ENCODE measurements at regions not wholly inside any gene's neighbourhood (a gene's known extent, or its start where the extent isn't known, plus 50 kb on each side); places are given as distances from the start of the nearest gene placed in this dataset.

DNA sequence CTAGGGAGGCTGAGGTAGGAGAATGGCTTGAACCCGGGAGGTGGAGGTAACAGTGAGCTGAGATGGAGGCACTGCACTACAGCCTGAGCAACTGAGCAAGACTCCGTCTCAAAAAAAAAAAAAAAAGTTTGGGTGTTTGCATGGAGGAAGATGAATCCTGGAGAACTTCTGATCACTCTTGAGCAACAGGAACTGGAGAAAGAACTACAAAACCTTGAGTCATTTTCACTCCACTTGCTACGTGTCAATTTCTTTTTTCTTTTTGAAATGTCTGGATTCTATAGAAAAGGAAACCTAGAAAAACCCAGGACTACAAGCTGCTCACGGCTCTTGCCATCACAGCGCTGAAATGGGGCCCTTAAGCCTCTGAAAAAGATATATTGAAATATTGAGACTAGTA is 189.6 kb upstream of the NRP1 start:
- Histone ChIP-seq H4K20me1 (ENCODE audit: insufficient read depth, low read length) (no peaks in the 10 kb centered on the region), H3K4me3 (ENCODE audit: low read depth in 1 of 2, low read length in 2 of 2) (no peak overlapping the region), H3K9ac (ENCODE audit: low read depth, low read length) (no peak overlapping the region), H3K79me2 (ENCODE audit: insufficient read depth, low read length) (no peaks in the 10 kb centered on the region), H3K27me3 (ENCODE audit: insufficient read depth, low read length, poor library complexity) (peaks cover 3% of the 10 kb centered on the region), H2AFZ (ENCODE audit: low read depth, low read length) (no peak overlapping the region), H3K9me3 (ENCODE audit: insufficient read depth, low read length, severe bottlenecking) (no peaks in the 10 kb centered on the region), H3K4me2 (ENCODE audit: insufficient read depth, low read length) (no peak overlapping the region), H3K4me1 (ENCODE audit: insufficient read depth, low read length) (no peaks in the 10 kb centered on the region), H3K27ac (ENCODE audit: low read length) (no peak overlapping the region), H3K36me3 (ENCODE audit: insufficient read depth, low read length) (no peaks in the 10 kb centered on the region)
- ATAC-seq (ENCODE audit: insufficient read depth, low read depth) (no peak), DNase-seq (no peak)
- TF ChIP-seq, protein P1, sequence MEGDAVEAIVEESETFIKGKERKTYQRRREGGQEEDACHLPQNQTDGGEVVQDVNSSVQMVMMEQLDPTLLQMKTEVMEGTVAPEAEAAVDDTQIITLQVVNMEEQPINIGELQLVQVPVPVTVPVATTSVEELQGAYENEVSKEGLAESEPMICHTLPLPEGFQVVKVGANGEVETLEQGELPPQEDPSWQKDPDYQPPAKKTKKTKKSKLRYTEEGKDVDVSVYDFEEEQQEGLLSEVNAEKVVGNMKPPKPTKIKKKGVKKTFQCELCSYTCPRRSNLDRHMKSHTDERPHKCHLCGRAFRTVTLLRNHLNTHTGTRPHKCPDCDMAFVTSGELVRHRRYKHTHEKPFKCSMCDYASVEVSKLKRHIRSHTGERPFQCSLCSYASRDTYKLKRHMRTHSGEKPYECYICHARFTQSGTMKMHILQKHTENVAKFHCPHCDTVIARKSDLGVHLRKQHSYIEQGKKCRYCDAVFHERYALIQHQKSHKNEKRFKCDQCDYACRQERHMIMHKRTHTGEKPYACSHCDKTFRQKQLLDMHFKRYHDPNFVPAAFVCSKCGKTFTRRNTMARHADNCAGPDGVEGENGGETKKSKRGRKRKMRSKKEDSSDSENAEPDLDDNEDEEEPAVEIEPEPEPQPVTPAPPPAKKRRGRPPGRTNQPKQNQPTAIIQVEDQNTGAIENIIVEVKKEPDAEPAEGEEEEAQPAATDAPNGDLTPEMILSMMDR (IDR thresholded peaks at IDR 0.05; ENCODE audit: borderline replicate concordance, extremely low read depth, low read length, poor library complexity, severe bottlenecking): no peak
- TF ChIP-seq EZH2 (IDR thresholded peaks at IDR 0.05; ENCODE audit: borderline replicate concordance, low read depth, low read length, severe bottlenecking): no peak

- Histone ChIP-seq H3K27ac (ENCODE audit: low read length) (no peak overlapping the region), H3K4me3 (ENCODE audit: low read depth in 1 of 2, low read length in 2 of 2) (no peak overlapping the region), H3K36me3 (ENCODE audit: insufficient read depth, low read length) (no peaks in the 10 kb centered on the region), H2AFZ (ENCODE audit: low read depth, low read length) (no peak overlapping the region), H3K4me2 (ENCODE audit: insufficient read depth, low read length) (no peak overlapping the region), H3K9me3 (ENCODE audit: insufficient read depth, low read length, severe bottlenecking) (no peaks in the 10 kb centered on the region), H3K79me2 (ENCODE audit: insufficient read depth, low read length) (no peaks in the 10 kb centered on the region), H3K4me1 (ENCODE audit: insufficient read depth, low read length) (no peaks in the 10 kb centered on the region), H3K27me3 (ENCODE audit: insufficient read depth, low read length, poor library complexity) (peaks cover 3% of the 10 kb centered on the region), H4K20me1 (ENCODE audit: insufficient read depth, low read length) (no peaks in the 10 kb centered on the region), H3K9ac (ENCODE audit: low read depth, low read length) (no peak overlapping the region)
- DNase-seq (no peak), ATAC-seq (ENCODE audit: insufficient read depth, low read depth) (no peak)
- no peak for TF ChIP-seq EZH2 (IDR thresholded peaks at IDR 0.05; ENCODE audit: borderline replicate concordance, low read depth, low read length, severe bottlenecking)
- TF ChIP-seq, protein P1 (IDR thresholded peaks at IDR 0.05; ENCODE audit: borderline replicate concordance, extremely low read depth, low read length, poor library complexity, severe bottlenecking): no peak
Observed at GRCh38 chr10:33523236-33523792, 188.8 kb upstream of the NRP1 start.

DNA sequence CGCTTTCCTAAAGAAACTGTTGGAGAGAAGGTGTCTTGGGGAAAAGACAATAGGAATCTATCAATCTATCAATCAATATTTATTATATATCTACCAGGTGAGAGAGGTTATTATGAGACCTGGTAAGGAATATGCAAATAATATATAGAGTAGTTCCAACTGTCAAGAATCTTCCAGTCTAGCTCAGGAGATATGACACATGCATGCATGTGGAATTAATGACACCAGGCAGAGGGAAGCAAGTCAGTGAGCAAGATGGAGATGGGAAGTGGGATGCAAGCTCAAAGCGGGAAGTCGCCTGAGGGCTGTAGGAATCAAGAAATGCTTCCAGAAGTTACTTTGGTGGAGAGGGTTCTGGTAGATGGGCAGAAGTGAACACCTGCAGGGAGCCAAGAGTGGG is 187.4 kb upstream of the NRP1 start:
- H3K4me2 ChIP-seq (ENCODE audit: insufficient read depth, low read length): no peak overlapping the region
- no peak for ATAC-seq (ENCODE audit: insufficient read depth, low read depth)
- H3K4me1 ChIP-seq (ENCODE audit: insufficient read depth, low read length): no peaks in the 10 kb centered on the region
- no peaks in the 10 kb centered on the region for H3K9me3 ChIP-seq (ENCODE audit: insufficient read depth, low read length, severe bottlenecking)
- no peaks in the 10 kb centered on the region for H3K79me2 ChIP-seq (ENCODE audit: insufficient read depth, low read length)
- H3K9ac ChIP-seq (ENCODE audit: low read depth, low read length): no peak overlapping the region
- TF ChIP-seq, protein P1 (IDR thresholded peaks at IDR 0.05; ENCODE audit: borderline replicate concordance, extremely low read depth, low read length, poor library complexity, severe bottlenecking): no peak
- TF ChIP-seq EZH2 (IDR thresholded peaks at IDR 0.05; ENCODE audit: borderline replicate concordance, low read depth, low read length, severe bottlenecking): no peak
- H4K20me1 ChIP-seq (ENCODE audit: insufficient read depth, low read length): no peaks in the 10 kb centered on the region
- H2AFZ ChIP-seq (ENCODE audit: low read depth, low read length): no peak overlapping the region
- H3K27me3 ChIP-seq (ENCODE audit: insufficient read depth, low read length, poor library complexity): peaks cover 3% of the 10 kb centered on the region
- no peak for DNase-seq
- H3K36me3 ChIP-seq (ENCODE audit: insufficient read depth, low read length): no peaks in the 10 kb centered on the region
- H3K4me3 ChIP-seq (ENCODE audit: low read depth in 1 of 2, low read length in 2 of 2): no peak overlapping the region
- no peak overlapping the region for H3K27ac ChIP-seq (ENCODE audit: low read length)

DNA sequence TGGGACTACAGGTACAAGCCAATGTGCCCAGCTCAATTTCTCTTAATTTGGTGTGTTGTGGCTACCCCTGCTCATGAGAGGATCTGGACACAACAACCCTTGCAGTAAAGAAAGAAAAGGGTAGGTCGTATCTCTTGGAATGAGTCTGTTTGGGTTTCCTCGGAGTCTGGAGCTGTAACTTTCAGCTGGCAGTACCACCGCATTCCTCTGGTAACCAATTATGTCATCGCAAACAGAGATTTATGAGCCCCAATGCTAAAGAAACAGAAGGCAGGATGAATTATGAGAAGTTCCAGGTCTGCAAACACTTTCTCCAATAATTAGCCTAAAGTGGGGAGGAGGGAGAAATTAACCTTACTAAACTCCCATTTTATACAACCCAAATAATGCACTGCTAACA is 186.6 kb upstream of the NRP1 start:
- Histone ChIP-seq H3K27ac (ENCODE audit: low read length) (no peak overlapping the region), H4K20me1 (ENCODE audit: insufficient read depth, low read length) (no peaks in the 10 kb centered on the region), H3K27me3 (ENCODE audit: insufficient read depth, low read length, poor library complexity) (peaks cover 3% of the 10 kb centered on the region), H3K4me3 (ENCODE audit: low read depth in 1 of 2, low read length in 2 of 2) (no peak overlapping the region), H3K9ac (ENCODE audit: low read depth, low read length) (no peak overlapping the region), H3K9me3 (ENCODE audit: insufficient read depth, low read length, severe bottlenecking) (no peaks in the 10 kb centered on the region), H3K79me2 (ENCODE audit: insufficient read depth, low read length) (no peaks in the 10 kb centered on the region), H3K36me3 (ENCODE audit: insufficient read depth, low read length) (no peaks in the 10 kb centered on the region), H3K4me1 (ENCODE audit: insufficient read depth, low read length) (no peaks in the 10 kb centered on the region), H3K4me2 (ENCODE audit: insufficient read depth, low read length) (no peak overlapping the region), H2AFZ (ENCODE audit: low read depth, low read length) (no peak overlapping the region)
- no peak for DNase-seq
- TF ChIP-seq EZH2 (IDR thresholded peaks at IDR 0.05; ENCODE audit: borderline replicate concordance, low read depth, low read length, severe bottlenecking): no peak
- TF ChIP-seq, protein P1 (IDR thresholded peaks at IDR 0.05; ENCODE audit: borderline replicate concordance, extremely low read depth, low read length, poor library complexity, severe bottlenecking): no peak
- ATAC-seq (ENCODE audit: insufficient read depth, low read depth): no peak
